Upper lobe of left lung (tissue), 4 donors: ENCODE measurements at regions not wholly inside any gene's neighbourhood (a gene's known extent, or its start where the extent isn't known, plus 50 kb on each side); places are given as distances from the start of the nearest gene placed in this dataset.

Experiments
- CTCF ChIP-seq, 6 experiments: fragments of 450-650 bp in 4 of 6; fragments of 200-600 bp in 2 of 6; sonication (generic) in 2 of 6; IDR thresholded peaks; one replicate each; pipeline ENCODE4 v1.5.1; 2016 to 2019; ENCODE audit warnings: antibody characterized with exemption in 6 of 6
- POLR2A ChIP-seq, 4 donors: fragments of 450-650 bp; IDR thresholded peaks; one replicate each; pipeline ENCODE4 v1.5.1; 2016 to 2017; ENCODE audit warnings: antibody characterized with exemption in 4 of 4, mild to moderate bottlenecking in 2 of 4

GRCh38 chr3:117998071-117998470 is 1036.6 kb downstream of the IGSF11 start:
- TF ChIP-seq POLR2A (IDR thresholded peaks at IDR 0.05) (no peak), CTCF (IDR thresholded peaks at IDR 0.05) (no peak)
